ENCODE measurements at regions not wholly inside any gene's neighbourhood (a gene's known extent, or its start where the extent isn't known, plus 50 kb on each side); places are given as distances from the start of the nearest gene placed in this dataset.
"Not testable (repeated sequence)": the region's sequence is repeated elsewhere in the genome, so short reads cannot be mapped to it uniquely, and the experiment has no call there.

DNA sequence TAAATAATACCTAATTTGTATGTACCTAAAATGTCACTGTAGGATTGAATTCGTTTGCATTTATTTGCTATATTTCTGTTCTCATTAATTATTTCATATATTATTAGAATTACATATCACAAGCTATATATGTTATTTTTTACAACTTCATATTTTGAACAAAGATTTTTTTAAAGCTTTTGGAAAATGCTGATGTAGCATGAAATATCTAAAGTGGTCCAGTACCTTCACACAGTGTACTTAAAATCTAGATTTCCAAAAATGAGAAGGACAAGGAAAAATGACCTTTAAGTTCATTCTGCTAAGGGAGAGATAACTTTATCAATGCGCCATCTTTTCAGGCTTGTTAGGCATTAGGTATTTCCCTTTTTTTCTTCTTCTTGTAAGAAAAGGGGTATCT lies 71.8 kb downstream of the LARP7 start:
- H3K4me3 ChIP-seq (ENCODE audit: low read depth, low read length) = no peak overlapping the region
- no peak for TF ChIP-seq POLR2A (IDR thresholded peaks at IDR 0.05; ENCODE audit: extremely low read depth, insufficient read length)
- TF ChIP-seq, protein P1, sequence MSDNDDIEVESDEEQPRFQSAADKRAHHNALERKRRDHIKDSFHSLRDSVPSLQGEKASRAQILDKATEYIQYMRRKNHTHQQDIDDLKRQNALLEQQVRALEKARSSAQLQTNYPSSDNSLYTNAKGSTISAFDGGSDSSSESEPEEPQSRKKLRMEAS (IDR thresholded peaks at IDR 0.05; ENCODE audit: low read depth, low read length) = no peak
- TF ChIP-seq MYC (IDR thresholded peaks at IDR 0.05; ENCODE audit: low read depth, low read length) = no peak
- TF ChIP-seq, protein P2, sequence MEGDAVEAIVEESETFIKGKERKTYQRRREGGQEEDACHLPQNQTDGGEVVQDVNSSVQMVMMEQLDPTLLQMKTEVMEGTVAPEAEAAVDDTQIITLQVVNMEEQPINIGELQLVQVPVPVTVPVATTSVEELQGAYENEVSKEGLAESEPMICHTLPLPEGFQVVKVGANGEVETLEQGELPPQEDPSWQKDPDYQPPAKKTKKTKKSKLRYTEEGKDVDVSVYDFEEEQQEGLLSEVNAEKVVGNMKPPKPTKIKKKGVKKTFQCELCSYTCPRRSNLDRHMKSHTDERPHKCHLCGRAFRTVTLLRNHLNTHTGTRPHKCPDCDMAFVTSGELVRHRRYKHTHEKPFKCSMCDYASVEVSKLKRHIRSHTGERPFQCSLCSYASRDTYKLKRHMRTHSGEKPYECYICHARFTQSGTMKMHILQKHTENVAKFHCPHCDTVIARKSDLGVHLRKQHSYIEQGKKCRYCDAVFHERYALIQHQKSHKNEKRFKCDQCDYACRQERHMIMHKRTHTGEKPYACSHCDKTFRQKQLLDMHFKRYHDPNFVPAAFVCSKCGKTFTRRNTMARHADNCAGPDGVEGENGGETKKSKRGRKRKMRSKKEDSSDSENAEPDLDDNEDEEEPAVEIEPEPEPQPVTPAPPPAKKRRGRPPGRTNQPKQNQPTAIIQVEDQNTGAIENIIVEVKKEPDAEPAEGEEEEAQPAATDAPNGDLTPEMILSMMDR (IDR thresholded peaks at IDR 0.05; ENCODE audit: low read depth, low read length) = no peak

DNA sequence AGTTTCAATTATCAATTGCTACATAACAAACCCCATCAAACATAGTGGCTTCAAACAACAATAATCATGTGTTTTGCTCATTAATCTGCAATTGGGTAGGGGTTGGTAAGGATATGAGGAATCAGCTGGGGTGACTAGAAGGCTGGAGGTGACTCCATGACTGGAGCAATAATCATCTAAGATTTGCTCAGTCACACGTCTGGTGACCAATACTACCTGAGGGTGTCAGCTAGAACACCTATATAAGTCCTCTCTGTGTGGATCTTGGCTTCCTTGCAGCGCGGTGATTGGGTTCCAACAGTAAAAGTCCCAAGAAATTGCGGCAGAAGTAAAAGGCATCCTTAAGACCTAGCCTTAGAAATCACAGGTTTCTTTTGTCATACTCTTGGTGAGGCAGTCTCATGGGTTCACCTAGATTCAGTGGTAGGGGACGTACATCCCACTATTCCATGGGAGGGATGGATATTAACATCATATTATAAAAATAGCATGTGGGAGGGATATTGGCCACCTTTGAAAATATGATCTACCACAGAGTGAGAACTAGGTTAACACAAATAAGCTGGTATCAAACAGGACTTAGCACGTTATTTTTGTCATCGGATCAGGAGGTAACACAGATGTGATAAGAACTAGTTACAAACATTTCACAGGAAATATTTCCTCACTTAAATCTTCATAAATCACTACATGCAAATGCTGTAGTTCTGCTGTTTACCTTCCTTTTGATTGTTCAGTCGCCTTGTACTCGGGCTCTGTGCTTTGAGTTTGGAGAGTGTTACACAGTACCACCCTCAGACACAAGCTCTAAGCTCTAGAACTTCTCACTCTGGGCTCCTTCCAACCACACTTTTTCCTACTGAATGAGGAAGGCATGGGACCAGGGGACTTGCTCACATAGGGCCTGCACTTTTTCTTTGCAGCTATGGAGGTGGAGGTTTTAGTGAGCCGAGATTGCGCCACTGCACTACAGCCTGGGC lies 78.3 kb downstream of the LARP7 start:
- DNase-seq (ENCODE audit: low read depth) = no peak
- no peak for TF ChIP-seq MYC (IDR thresholded peaks at IDR 0.05; ENCODE audit: low read depth, low read length)
- TF ChIP-seq, protein P2 (IDR thresholded peaks at IDR 0.05; ENCODE audit: low read depth, low read length) = no peak
- TF ChIP-seq, protein P1 (IDR thresholded peaks at IDR 0.05; ENCODE audit: low read depth, low read length) = no peak
- no peak for TF ChIP-seq POLR2A (IDR thresholded peaks at IDR 0.05; ENCODE audit: extremely low read depth, insufficient read length)
- H3K4me3 ChIP-seq (ENCODE audit: low read depth, low read length) = no peak overlapping the region

More for the DNA sequence above, 71.8 kb downstream of the LARP7 start:
- DNase-seq (ENCODE audit: low read depth) = no peak

DNA sequence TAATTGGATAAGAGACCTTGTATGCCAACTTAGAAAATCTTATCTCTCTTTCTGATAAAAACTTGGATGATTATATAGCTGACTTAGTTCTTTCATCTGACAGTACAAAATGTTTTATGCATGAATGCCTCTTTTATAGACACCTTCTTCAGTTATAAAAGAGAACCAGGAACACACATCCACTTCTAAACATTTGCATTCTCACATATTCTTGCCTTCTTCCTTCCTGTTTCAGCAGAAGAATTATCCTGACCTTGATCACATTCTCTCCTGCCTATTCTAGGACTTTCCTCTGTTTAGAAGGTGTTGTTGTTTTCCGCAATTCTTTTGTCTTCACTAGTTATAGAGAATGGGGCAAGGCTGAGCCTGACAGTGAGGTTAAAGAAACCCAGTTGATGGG lies 80.9 kb downstream of the LARP7 start:
- TF ChIP-seq POLR2A (IDR thresholded peaks at IDR 0.05; ENCODE audit: extremely low read depth, insufficient read length) (no peak), MYC (IDR thresholded peaks at IDR 0.05; ENCODE audit: low read depth, low read length) (no peak)
- TF ChIP-seq, protein P2 (IDR thresholded peaks at IDR 0.05; ENCODE audit: low read depth, low read length) = no peak
- TF ChIP-seq, protein P1 (IDR thresholded peaks at IDR 0.05; ENCODE audit: low read depth, low read length) = no peak
- no peak overlapping the region for H3K4me3 ChIP-seq (ENCODE audit: low read depth, low read length)
- no peak for DNase-seq (ENCODE audit: low read depth)

DNA sequence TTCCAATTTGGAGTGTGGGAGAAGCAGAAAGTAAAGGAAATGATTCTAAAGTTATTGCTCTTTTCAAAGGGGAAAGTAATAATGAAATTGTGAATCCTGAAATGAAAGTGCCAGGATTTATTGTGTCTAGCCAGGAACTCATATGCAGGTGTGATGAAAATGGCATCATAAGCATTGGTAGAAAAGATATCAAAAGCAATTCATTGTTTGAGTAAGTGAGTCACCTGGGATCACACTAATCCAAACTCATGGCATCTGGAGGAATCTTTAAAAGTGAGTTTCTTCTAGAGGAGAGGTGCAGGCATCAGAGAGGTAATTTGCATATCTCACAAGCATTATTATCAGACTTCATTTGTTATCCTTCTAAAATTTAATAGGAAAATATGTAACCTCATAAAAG lies 84.7 kb downstream of the LARP7 start:
- H3K4me3 ChIP-seq (ENCODE audit: low read depth, low read length) = no peak overlapping the region
- no peak for TF ChIP-seq MYC (IDR thresholded peaks at IDR 0.05; ENCODE audit: low read depth, low read length)
- no peak for TF ChIP-seq POLR2A (IDR thresholded peaks at IDR 0.05; ENCODE audit: extremely low read depth, insufficient read length)
- TF ChIP-seq, protein P1 (IDR thresholded peaks at IDR 0.05; ENCODE audit: low read depth, low read length) = no peak
- TF ChIP-seq, protein P2 (IDR thresholded peaks at IDR 0.05; ENCODE audit: low read depth, low read length) = no peak

DNA sequence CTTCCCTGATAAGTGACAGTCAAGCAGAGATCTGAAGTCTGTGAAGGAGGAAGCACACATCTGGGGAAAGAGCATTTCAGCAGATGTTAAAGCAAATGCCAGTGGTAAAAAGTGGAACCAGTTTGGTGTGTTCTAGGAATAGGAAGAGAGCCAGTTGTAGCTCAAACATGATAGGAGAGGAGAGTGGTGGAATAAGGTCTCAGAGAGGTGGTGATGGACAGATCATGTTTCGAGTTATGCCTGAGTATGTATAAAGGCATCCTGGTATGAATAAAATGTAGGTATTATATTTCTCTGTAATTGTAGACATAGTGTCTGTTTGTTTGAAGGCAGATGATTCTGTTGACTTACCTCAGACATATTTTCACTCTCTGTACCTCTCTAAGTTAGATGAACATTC lies 89.1 kb downstream of the LARP7 start:
- no peak overlapping the region for H3K4me3 ChIP-seq (ENCODE audit: low read depth, low read length)
- TF ChIP-seq POLR2A (IDR thresholded peaks at IDR 0.05; ENCODE audit: extremely low read depth, insufficient read length) = no peak
- TF ChIP-seq, protein P2 (IDR thresholded peaks at IDR 0.05; ENCODE audit: low read depth, low read length) = no peak
- no peak for TF ChIP-seq MYC (IDR thresholded peaks at IDR 0.05; ENCODE audit: low read depth, low read length)
- TF ChIP-seq, protein P1 (IDR thresholded peaks at IDR 0.05; ENCODE audit: low read depth, low read length) = no peak
- DNase-seq (ENCODE audit: low read depth) = no peak

More for the DNA sequence above, 84.7 kb downstream of the LARP7 start:
- no peak for DNase-seq (ENCODE audit: low read depth)

DNA sequence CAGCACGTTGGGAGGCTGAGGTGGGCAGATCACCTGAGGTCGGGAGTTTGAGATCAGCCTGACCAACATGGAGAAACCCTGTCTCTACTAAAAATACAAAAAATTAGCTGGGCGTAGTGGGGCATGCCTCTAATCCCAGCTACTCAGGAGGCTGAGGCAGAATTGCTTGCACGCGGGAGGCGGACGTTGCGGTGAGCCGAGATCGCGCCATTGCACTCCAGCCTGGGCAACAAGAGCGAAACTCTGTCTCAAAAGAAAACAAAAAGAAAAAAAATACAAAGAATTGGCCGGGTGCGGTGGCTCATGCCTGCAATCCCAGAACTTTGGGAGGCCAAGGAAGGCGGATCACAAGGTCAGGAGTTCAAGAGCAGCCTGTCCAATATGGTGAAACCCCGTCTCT lies 90.8 kb downstream of the LARP7 start:
- not testable (repeated sequence) for H3K4me3 ChIP-seq (ENCODE audit: low read depth, low read length); DNase-seq (ENCODE audit: low read depth)

All from NB4 (cell line).